SK-N-SH (cell line): ENCODE measurements at regions not wholly inside any gene's neighbourhood (a gene's known extent, or its start where the extent isn't known, plus 50 kb on each side); places are given as distances from the start of the nearest gene placed in this dataset.

Experiments
- CTCF ChIA-PET: fragments of 300-600, 350-600 bp; formaldehyde crosslinking; extraction: SDS; loops from one replicate; lab custom pipeline; 2021; lab: Yijun Ruan, JAX
- POLR2A ChIA-PET: fragments of 350-600 bp; sonication (Branson Sonifier 250); formaldehyde crosslinking; extraction: SDS; loops from one replicate; lab custom pipeline; 2020; ENCODE audit warnings: antibody characterized with exemption, inconsistent platforms; lab: Yijun Ruan, JAX
- DNase-seq: peaks from one replicate; pipeline ENCODE4 v3.0.0; 2012
- H2AFZ ChIP-seq: fragments of 200-600 bp; sonication (generic); 2 replicates; pipeline ENCODE4 v1.8.1; 2016; ENCODE audit warnings: antibody characterized with exemption, mild to moderate bottlenecking, low read depth
- H3F3A ChIP-seq: fragments of 200-600 bp; sonication (generic); replicated peaks from 2 replicates; pipeline ENCODE3; 2016; ENCODE audit warnings: antibody characterized with exemption, mild to moderate bottlenecking; ENCODE audit not compliant: insufficient read depth
- H3K27ac ChIP-seq, 2 experiments: fragments of 200-500 bp in 1 of 2; fragments of 200-600 bp in 1 of 2; sonication (Bioruptor generic) in 1 of 2; sonication (generic), shearing (Covaris generic) in 1 of 2; 2 replicates each; pipeline versions ENCODE4 v1.5.1 to v1.6.1; 2014 to 2016; ENCODE audit warnings: low read depth in 2 of 2, inconsistent platforms in 1 of 2, low read length in 1 of 2, mild to moderate bottlenecking in 1 of 2, mixed read lengths in 1 of 2
- H3K27me3 ChIP-seq: fragments of 200-600 bp; sonication (generic), shearing (Covaris generic); 2 replicates; pipeline ENCODE4 v1.6.1; 2016; ENCODE audit warnings: mixed run types; ENCODE audit not compliant: insufficient read depth
- H3K36me3 ChIP-seq, 2 experiments: fragments of 200-500 bp in 1 of 2; fragments of 200-600 bp in 1 of 2; sonication (Bioruptor generic) in 1 of 2; sonication (generic) in 1 of 2; replicated peaks in 1 of 2; 2 replicates each; pipeline versions ENCODE3 to v1.5.1; 2014 to 2016; ENCODE audit warnings: low read length in 1 of 2, mild to moderate bottlenecking in 1 of 2; ENCODE audit not compliant: insufficient read depth in 2 of 2, control insufficient read depth in 1 of 2
- H3K4me1 ChIP-seq, 2 experiments: fragments of 200-500 bp in 1 of 2; fragments of 200-600 bp in 1 of 2; sonication (Bioruptor generic) in 1 of 2; sonication (generic), shearing (Covaris generic) in 1 of 2; 2 replicates each; pipeline versions ENCODE4 v1.5.1 to v1.6.1; 2014 to 2016; ENCODE audit warnings: low read depth in 1 of 2, low read length in 1 of 2, mixed run types in 1 of 2; ENCODE audit not compliant: insufficient read depth in 2 of 2, control insufficient read depth in 1 of 2
- H3K4me2 ChIP-seq: fragments of 200-600 bp; sonication (generic), shearing (Covaris generic); 2 replicates; pipeline ENCODE4 v1.6.1; 2017; ENCODE audit warnings: mixed run types
- H3K4me3 ChIP-seq, 2 experiments: fragments of 200-500 bp in 1 of 2; fragments of 200-600 bp in 1 of 2; sonication (Bioruptor generic) in 1 of 2; sonication (generic), shearing (Covaris generic) in 1 of 2; 2 replicates each; pipeline versions ENCODE4 v1.5.1 to v1.8.1; 2014 to 2016; ENCODE audit warnings: low read depth in 2 of 2, inconsistent platforms in 1 of 2, low read length in 1 of 2, mild to moderate bottlenecking in 1 of 2, mixed read lengths in 1 of 2, moderate library complexity in 1 of 2
- H3K79me2 ChIP-seq: fragments of 200-600 bp; sonication (generic); 2 replicates; pipeline ENCODE4 v1.8.1; 2017; ENCODE audit warnings: mild to moderate bottlenecking; ENCODE audit not compliant: insufficient read depth
- H3K9ac ChIP-seq: fragments of 200-600 bp; sonication (generic); 2 replicates; pipeline ENCODE4 v1.6.1; 2017; ENCODE audit warnings: mixed run types
- H3K9me2 ChIP-seq: fragments of 200-600 bp; sonication (generic); 2 replicates; pipeline ENCODE4 v1.6.1; 2017; ENCODE audit warnings: mixed run types
- H3K9me3 ChIP-seq: fragments of 200-600 bp; sonication (generic); 2 replicates; pipeline ENCODE4 v1.6.1; 2017; ENCODE audit warnings: mixed run types, mild to moderate bottlenecking, moderate library complexity
- H4K20me1 ChIP-seq: fragments of 200-600 bp; sonication (generic); 2 replicates; pipeline ENCODE4 v1.6.1; 2017; ENCODE audit warnings: mild to moderate bottlenecking, mixed run types; ENCODE audit not compliant: insufficient read depth
- ELF1 ChIP-seq: IDR thresholded peaks from 2 replicates; pipeline ENCODE4 v1.4.0; 2012
- EZH2phosphoT487 ChIP-seq: fragments of 200-600 bp; sonication (generic); IDR thresholded peaks from 2 replicates; pipeline ENCODE4 v1.6.1; 2017; ENCODE audit warnings: low read depth, mixed run types, mild to moderate bottlenecking, antibody characterized with exemption, moderate library complexity, borderline replicate concordance
- FOSL2 ChIP-seq: IDR thresholded peaks from 2 replicates; pipeline ENCODE4 v1.4.0; 2012; ENCODE audit warnings: low read depth, mild to moderate bottlenecking, moderate library complexity, borderline replicate concordance
- FOXM1 ChIP-seq: IDR thresholded peaks from 2 replicates; pipeline ENCODE4 v1.4.0; 2012; ENCODE audit warnings: low read depth, mild to moderate bottlenecking
- GABPA ChIP-seq: IDR thresholded peaks from 2 replicates; pipeline ENCODE4 v1.4.0; 2012; ENCODE audit warnings: low read depth, mild to moderate bottlenecking
- IRF3 ChIP-seq: fragments of 150-350 bp; IDR thresholded peaks from 2 replicates; pipeline ENCODE4 v1.6.1; 2016; ENCODE audit warnings: mild to moderate bottlenecking, low read depth, low read length
- JUND ChIP-seq: IDR thresholded peaks from 2 replicates; pipeline ENCODE4 v1.4.0; 2012
- MAX ChIP-seq: IDR thresholded peaks from 2 replicates; pipeline ENCODE4 v1.4.0; 2012; ENCODE audit warnings: low read depth
- MXI1 ChIP-seq: IDR thresholded peaks from 2 replicates; pipeline ENCODE4 v1.6.1; 2012; ENCODE audit warnings: mild to moderate bottlenecking, low read depth, low read length, improper control_type of control experiment
- NFIC ChIP-seq: IDR thresholded peaks from 2 replicates; pipeline ENCODE4 v1.4.0; 2012; ENCODE audit warnings: borderline replicate concordance
- POLR2AphosphoS5 ChIP-seq: IDR thresholded peaks from 2 replicates; pipeline ENCODE4 v1.6.1; 2012; ENCODE audit warnings: low read depth, low read length
- RCOR1 ChIP-seq: fragments of 150-350 bp; IDR thresholded peaks from 2 replicates; pipeline ENCODE4 v1.6.1; 2017; ENCODE audit warnings: antibody characterized with exemption, low read length
- SIN3A ChIP-seq: IDR thresholded peaks from 2 replicates; pipeline ENCODE4 v1.6.1; 2012; ENCODE audit warnings: low read depth, mild to moderate bottlenecking, low read length, moderate library complexity, borderline replicate concordance
- SMC3 ChIP-seq: IDR thresholded peaks from 2 replicates; pipeline ENCODE4 v1.6.1; 2012; ENCODE audit warnings: low read depth, low read length, improper control_type of control experiment
- TAF1 ChIP-seq: IDR thresholded peaks from 2 replicates; pipeline ENCODE4 v1.6.1; 2012; ENCODE audit warnings: low read depth, mild to moderate bottlenecking, low read length, moderate library complexity, borderline replicate concordance
- TCF12 ChIP-seq: IDR thresholded peaks from 2 replicates; pipeline ENCODE4 v1.4.0; 2012
- USF2 ChIP-seq: fragments of 150-350 bp; IDR thresholded peaks from 2 replicates; pipeline ENCODE4 v1.6.1; 2017; ENCODE audit warnings: antibody characterized with exemption, low read length, low read depth, borderline replicate concordance
- WGBS: methylation state at CpG from one replicate; pipeline ENCODE4 v1.1.6; 2017; ENCODE audit warnings: low lambda C conversion rate; 5-methylcytosine and 5-hydroxymethylcytosine counted together
- TF ChIP-seq, protein P1 (sequence below): IDR thresholded peaks from 2 replicates; pipeline ENCODE4 v1.4.0; 2012; ENCODE audit warnings: low read depth, borderline replicate concordance
- TF ChIP-seq, protein P2 (sequence below): fragments of 200-600 bp; sonication (generic); IDR thresholded peaks from 2 replicates; pipeline ENCODE4 v1.6.1; 2017; ENCODE audit warnings: antibody characterized with exemption, mild to moderate bottlenecking, moderate library complexity

DNA sequence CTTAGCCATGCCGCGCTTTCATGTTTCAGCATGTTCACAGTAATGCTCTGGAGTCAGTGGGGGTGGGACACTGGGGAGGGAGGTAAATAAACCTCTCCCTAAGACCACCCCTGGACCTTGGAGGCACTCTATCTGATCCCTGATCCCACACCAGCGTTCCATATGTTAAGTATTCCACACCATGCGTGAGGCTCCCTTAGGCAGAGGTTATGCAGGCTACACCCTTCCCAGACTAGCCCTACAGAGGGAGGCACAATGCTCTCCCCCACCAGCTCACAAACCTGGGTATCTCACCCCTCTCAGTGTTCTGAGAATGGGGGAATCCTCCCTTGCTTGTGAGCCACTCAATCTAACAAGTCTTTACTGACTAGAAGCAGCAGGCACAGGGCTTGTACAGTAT is 1610.4 kb upstream of the ZEB2 start:
- H3K4me1 ChIP-seq: peaks cover 0 to 2% of the 10 kb centered on the region in 2 experiments; a peak in 1 of 4 replicates
- no peaks in the 10 kb centered on the region for H3K36me3 ChIP-seq
- H3K27me3 ChIP-seq: no peaks in the 10 kb centered on the region
- H3F3A ChIP-seq: peaks cover 4% of the 10 kb centered on the region
- H3K9ac ChIP-seq: no peak overlapping the region
- TF ChIP-seq ELF1 (no peak), POLR2AphosphoS5 (no peak), TAF1 (no peak), SMC3 (no peak), FOXM1 (no peak), RCOR1 (no peak), FOSL2 (no peak), JUND (no peak), MAX (no peak), NFIC (no peak)
- no peaks in the 10 kb centered on the region for H3K9me3 ChIP-seq
- H3K4me2 ChIP-seq: no peak overlapping the region
- CTCF ChIA-PET: no interaction called here
- no peak for DNase-seq
- H3K9me2 ChIP-seq: no peaks in the 10 kb centered on the region
- 84% methylated on average over 4 of the region's 4 CpGs for WGBS
- H2AFZ ChIP-seq: no peak overlapping the region
- H3K27ac ChIP-seq: no peak overlapping the region
- no peak overlapping the region for H3K4me3 ChIP-seq
- H3K79me2 ChIP-seq: no peaks in the 10 kb centered on the region
- no peaks in the 10 kb centered on the region for H4K20me1 ChIP-seq
- POLR2A ChIA-PET: no interaction called here

- Histone ChIP-seq H3K9me3 (no peaks in the 10 kb centered on the region), H3K4me3 (no peak overlapping the region), H3K9ac (no peak overlapping the region), H3K27me3 (no peaks in the 10 kb centered on the region), H2AFZ (no peak overlapping the region), H3K79me2 (no peaks in the 10 kb centered on the region), H4K20me1 (no peaks in the 10 kb centered on the region), H3F3A (peaks cover 9% of the 10 kb centered on the region), H3K36me3 (no peaks in the 10 kb centered on the region), H3K4me2 (no peak overlapping the region), H3K27ac (no peak overlapping the region), H3K4me1 (peaks cover 0 to 5% of the 10 kb centered on the region in 2 experiments; a peak in 1 of 4 replicates), H3K9me2 (no peaks in the 10 kb centered on the region)
- no peak for DNase-seq
- ChIA-PET CTCF (interaction anchor here (0.6 kb wide), 1 partner anchor 404 kb away, joined by 3 read pairs; no protein-coding TSS in a partner anchor), POLR2A (no interaction called here)
- WGBS: 69% methylated on average over 2 of the region's 2 CpGs
- TF ChIP-seq USF2 (no peak), SIN3A (no peak), EZH2phosphoT487 (no peak), IRF3 (no peak), TCF12 (no peak), NFIC (no peak), MXI1 (no peak), GABPA (no peak)
- TF ChIP-seq, protein P1, sequence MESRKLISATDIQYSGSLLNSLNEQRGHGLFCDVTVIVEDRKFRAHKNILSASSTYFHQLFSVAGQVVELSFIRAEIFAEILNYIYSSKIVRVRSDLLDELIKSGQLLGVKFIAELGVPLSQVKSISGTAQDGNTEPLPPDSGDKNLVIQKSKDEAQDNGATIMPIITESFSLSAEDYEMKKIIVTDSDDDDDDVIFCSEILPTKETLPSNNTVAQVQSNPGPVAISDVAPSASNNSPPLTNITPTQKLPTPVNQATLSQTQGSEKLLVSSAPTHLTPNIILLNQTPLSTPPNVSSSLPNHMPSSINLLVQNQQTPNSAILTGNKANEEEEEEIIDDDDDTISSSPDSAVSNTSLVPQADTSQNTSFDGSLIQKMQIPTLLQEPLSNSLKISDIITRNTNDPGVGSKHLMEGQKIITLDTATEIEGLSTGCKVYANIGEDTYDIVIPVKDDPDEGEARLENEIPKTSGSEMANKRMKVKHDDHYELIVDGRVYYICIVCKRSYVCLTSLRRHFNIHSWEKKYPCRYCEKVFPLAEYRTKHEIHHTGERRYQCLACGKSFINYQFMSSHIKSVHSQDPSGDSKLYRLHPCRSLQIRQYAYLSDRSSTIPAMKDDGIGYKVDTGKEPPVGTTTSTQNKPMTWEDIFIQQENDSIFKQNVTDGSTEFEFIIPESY: no peak
- TF ChIP-seq, protein P2, sequence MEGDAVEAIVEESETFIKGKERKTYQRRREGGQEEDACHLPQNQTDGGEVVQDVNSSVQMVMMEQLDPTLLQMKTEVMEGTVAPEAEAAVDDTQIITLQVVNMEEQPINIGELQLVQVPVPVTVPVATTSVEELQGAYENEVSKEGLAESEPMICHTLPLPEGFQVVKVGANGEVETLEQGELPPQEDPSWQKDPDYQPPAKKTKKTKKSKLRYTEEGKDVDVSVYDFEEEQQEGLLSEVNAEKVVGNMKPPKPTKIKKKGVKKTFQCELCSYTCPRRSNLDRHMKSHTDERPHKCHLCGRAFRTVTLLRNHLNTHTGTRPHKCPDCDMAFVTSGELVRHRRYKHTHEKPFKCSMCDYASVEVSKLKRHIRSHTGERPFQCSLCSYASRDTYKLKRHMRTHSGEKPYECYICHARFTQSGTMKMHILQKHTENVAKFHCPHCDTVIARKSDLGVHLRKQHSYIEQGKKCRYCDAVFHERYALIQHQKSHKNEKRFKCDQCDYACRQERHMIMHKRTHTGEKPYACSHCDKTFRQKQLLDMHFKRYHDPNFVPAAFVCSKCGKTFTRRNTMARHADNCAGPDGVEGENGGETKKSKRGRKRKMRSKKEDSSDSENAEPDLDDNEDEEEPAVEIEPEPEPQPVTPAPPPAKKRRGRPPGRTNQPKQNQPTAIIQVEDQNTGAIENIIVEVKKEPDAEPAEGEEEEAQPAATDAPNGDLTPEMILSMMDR: no peak
Measured at GRCh38 chr2:146129231-146129630, 1609.3 kb upstream of the ZEB2 start.
